Mammary epithelial cell (primary cell): ENCODE measurements at regions not wholly inside any gene's neighbourhood (a gene's known extent, or its start where the extent isn't known, plus 50 kb on each side); places are given as distances from the start of the nearest gene placed in this dataset.

Experiments
- EZH2 ChIP-seq: IDR thresholded peaks from 2 replicates; pipeline ENCODE4 v1.6.1; 2012; ENCODE audit warnings: low read length, inconsistent platforms, borderline replicate concordance
- TF ChIP-seq, protein P1 (sequence below), 2 donors: IDR thresholded peaks in 1 of 2; conservative IDR thresholded peaks in 1 of 2; 2 replicates each; pipeline ENCODE4 v1.5.1; 2011 to 2012; ENCODE audit warnings: inconsistent platforms in 2 of 2, low read length in 2 of 2, mild to moderate bottlenecking in 2 of 2, control low read depth in 1 of 2, low read depth in 1 of 2; ENCODE audit not compliant: insufficient read depth in 1 of 2; ENCODE audit errors: extremely low read depth in 1 of 2

DNA sequence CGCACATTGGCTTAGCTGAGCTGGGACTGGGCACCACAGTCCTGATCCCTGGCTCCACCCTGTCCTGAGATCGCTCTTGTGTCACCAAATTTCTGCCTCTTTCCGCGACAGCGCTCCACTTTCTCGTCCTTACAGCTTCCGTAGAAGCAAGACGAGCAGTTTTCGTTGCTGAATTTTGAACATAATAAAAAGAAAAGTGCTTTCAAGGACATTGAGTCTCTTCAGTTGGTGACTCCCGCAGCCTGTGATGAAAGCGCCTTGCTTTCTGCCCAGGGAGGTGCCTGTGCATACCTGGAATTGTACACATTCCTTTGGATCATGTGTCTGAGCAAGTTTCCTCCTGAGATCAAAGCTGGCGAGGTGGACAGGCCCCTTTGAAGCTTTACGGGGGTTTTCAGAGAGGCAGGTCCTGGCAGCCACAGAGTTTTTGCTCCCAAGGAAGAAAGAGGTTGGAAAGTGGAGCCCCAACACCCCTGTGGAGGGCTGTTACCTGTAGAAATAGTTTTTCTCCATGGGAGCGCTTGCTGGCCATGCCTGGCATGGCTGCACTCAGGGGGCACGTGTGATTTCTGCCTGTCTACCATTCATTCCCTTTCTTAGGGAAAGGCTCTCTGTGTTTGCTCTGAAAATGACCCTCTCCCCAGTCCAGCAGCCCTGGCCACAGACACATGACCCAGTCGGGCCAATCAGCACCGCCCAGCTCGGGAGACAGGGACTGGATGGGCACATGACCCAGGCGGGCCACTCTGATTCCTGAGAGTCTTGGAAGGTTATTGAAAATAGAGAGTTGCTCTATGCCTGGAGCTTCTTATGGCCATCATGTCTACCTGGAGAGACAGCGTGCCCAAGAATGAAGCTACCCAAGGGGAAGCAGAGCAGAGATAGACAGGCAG, 115.6 kb upstream of the OTOS start:
- TF ChIP-seq, protein P1, sequence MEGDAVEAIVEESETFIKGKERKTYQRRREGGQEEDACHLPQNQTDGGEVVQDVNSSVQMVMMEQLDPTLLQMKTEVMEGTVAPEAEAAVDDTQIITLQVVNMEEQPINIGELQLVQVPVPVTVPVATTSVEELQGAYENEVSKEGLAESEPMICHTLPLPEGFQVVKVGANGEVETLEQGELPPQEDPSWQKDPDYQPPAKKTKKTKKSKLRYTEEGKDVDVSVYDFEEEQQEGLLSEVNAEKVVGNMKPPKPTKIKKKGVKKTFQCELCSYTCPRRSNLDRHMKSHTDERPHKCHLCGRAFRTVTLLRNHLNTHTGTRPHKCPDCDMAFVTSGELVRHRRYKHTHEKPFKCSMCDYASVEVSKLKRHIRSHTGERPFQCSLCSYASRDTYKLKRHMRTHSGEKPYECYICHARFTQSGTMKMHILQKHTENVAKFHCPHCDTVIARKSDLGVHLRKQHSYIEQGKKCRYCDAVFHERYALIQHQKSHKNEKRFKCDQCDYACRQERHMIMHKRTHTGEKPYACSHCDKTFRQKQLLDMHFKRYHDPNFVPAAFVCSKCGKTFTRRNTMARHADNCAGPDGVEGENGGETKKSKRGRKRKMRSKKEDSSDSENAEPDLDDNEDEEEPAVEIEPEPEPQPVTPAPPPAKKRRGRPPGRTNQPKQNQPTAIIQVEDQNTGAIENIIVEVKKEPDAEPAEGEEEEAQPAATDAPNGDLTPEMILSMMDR (conservative IDR thresholded peaks at IDR 0.05 in 1 of 2, IDR thresholded peaks at IDR 0.05 in 1 of 2; ENCODE audit: extremely low read depth in 1 of 2, insufficient read depth in 1 of 2, low read depth in 1 of 2, low read length in 2 of 2), result no peak
- no peak for TF ChIP-seq EZH2
